Parathyroid adenoma (tissue), 2 donors: ENCODE measurements at regions not wholly inside any gene's neighbourhood (a gene's known extent, or its start where the extent isn't known, plus 50 kb on each side); places are given as distances from the start of the nearest gene placed in this dataset.

ENCODE experiments used
- H2AFZ ChIP-seq: fragments of 300-600 bp; sonication (generic); one replicate; pipeline ENCODE4 v1.7.0; 2017; ENCODE audit warnings: antibody characterized with exemption, mild to moderate bottlenecking
- H3K27ac ChIP-seq: fragments of 300-600 bp; sonication (generic); one replicate; pipeline ENCODE4 v1.7.0; 2017
- H3K27me3 ChIP-seq: fragments of 300-600 bp; sonication (generic); one replicate; pipeline ENCODE4 v1.7.0; 2017; ENCODE audit warnings: low read length; ENCODE audit not compliant: control insufficient read depth, insufficient read depth
- H3K36me3 ChIP-seq: fragments of 300-600 bp; sonication (generic); one replicate; pipeline ENCODE4 v1.7.0; 2017; ENCODE audit warnings: low read length; ENCODE audit not compliant: control insufficient read depth, insufficient read depth
- H3K4me1 ChIP-seq: fragments of 300-600 bp; sonication (generic); one replicate; pipeline ENCODE4 v1.7.0; 2017; ENCODE audit warnings: control low read depth
- H3K4me2 ChIP-seq: fragments of 300-600 bp; sonication (generic); one replicate; pipeline ENCODE4 v1.7.0; 2017; ENCODE audit warnings: low read length
- H3K4me3 ChIP-seq: fragments of 300-600 bp; sonication (generic); one replicate; pipeline ENCODE4 v1.7.0; 2017; ENCODE audit warnings: low read depth, low read length
- H3K79me2 ChIP-seq: fragments of 300-600 bp; sonication (generic); one replicate; pipeline ENCODE4 v1.7.0; 2017; ENCODE audit warnings: control low read depth
- H3K9ac ChIP-seq: fragments of 300-600 bp; sonication (generic); one replicate; pipeline ENCODE4 v1.7.0; 2017; ENCODE audit warnings: mild to moderate bottlenecking
- H3K9me3 ChIP-seq: fragments of 300-600 bp; sonication (generic); one replicate; pipeline ENCODE4 v1.7.0; 2017; ENCODE audit warnings: low read length; ENCODE audit not compliant: control insufficient read depth
- TF ChIP-seq, protein P1 (sequence below): fragments of 300-600 bp; sonication (generic); IDR thresholded peaks from one replicate; pipeline ENCODE4 v1.7.0; 2017; ENCODE audit warnings: antibody characterized with exemption, mild to moderate bottlenecking
- donor health status: primary hyperparathyroidism.

DNA sequence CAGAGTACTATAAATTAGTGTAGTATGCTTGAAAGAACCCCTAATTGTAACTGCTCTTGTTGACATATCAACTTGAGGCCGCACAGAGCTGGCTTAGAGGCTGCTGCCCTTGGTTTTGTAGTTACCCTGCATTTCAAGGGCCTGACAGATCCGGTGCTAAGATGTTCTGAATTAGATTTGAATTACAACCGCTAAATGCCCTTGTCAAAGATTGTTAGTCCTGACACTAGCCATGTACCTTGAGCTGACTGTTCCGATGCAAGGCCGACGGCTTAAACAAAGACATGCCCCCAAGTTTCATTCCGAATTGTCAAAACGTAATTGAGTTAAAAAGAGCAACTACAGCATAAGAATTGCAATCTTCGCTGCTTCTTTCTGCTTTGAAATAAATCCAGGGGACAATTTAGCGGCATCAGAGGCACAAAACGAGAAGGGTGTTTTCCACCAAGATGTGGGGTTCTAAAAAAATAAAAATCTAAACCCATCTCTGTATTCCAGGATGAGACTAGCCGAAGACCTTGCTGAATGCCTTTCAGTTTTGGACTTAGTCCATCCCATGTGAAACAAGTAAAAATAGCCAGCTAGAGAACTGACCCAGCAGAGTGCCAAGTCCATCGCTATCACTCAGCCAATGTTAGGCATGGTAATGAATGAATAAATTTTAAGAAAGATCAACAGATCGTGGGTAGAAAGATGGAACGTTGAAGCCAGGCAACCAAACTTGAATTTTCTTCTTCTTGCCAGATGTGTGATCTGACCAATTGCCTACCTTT lies 148.7 kb downstream of the DICER1 start:
- Histone ChIP-seq H3K27ac (no peak overlapping the region), H3K27me3 (peaks cover 5% of the 10 kb centered on the region), H3K9ac (no peak overlapping the region), H2AFZ (no peak overlapping the region), H3K4me1 (no peaks in the 10 kb centered on the region), H3K4me3 (no peak overlapping the region), H3K9me3 (no peaks in the 10 kb centered on the region), H3K36me3 (no peaks in the 10 kb centered on the region), H3K4me2 (no peak overlapping the region), H3K79me2 (no peaks in the 10 kb centered on the region)
- TF ChIP-seq, protein P1, sequence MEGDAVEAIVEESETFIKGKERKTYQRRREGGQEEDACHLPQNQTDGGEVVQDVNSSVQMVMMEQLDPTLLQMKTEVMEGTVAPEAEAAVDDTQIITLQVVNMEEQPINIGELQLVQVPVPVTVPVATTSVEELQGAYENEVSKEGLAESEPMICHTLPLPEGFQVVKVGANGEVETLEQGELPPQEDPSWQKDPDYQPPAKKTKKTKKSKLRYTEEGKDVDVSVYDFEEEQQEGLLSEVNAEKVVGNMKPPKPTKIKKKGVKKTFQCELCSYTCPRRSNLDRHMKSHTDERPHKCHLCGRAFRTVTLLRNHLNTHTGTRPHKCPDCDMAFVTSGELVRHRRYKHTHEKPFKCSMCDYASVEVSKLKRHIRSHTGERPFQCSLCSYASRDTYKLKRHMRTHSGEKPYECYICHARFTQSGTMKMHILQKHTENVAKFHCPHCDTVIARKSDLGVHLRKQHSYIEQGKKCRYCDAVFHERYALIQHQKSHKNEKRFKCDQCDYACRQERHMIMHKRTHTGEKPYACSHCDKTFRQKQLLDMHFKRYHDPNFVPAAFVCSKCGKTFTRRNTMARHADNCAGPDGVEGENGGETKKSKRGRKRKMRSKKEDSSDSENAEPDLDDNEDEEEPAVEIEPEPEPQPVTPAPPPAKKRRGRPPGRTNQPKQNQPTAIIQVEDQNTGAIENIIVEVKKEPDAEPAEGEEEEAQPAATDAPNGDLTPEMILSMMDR, result no peak

DNA sequence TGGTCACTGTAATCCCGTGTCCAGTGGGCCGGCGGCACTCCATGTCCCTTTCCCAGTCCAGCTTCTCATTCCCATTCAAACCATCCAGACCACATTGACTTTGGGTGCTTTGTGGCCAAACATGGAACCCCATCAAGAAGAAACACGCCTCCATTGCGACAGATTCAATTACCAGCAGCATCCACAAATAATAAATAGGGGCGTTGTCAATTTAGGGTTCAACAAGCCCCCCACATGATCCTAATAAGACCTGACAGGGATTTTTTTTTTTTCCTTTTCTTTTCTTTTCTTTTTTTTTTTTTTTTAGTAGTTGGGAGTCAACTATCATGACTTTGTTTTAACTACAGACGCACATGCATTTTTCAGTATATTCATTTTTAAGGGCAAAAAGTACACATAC lies 149.4 kb downstream of the DICER1 start:
- no peaks in the 10 kb centered on the region for H3K9me3 ChIP-seq
- no peaks in the 10 kb centered on the region for H3K79me2 ChIP-seq
- H2AFZ ChIP-seq, result no peak overlapping the region
- no peak overlapping the region for H3K4me3 ChIP-seq
- peaks cover 5% of the 10 kb centered on the region for H3K27me3 ChIP-seq
- H3K36me3 ChIP-seq, result no peaks in the 10 kb centered on the region
- H3K4me1 ChIP-seq, result no peaks in the 10 kb centered on the region
- no peak overlapping the region for H3K9ac ChIP-seq
- TF ChIP-seq, protein P1, result no peak
- no peak overlapping the region for H3K27ac ChIP-seq
- H3K4me2 ChIP-seq, result no peak overlapping the region

DNA sequence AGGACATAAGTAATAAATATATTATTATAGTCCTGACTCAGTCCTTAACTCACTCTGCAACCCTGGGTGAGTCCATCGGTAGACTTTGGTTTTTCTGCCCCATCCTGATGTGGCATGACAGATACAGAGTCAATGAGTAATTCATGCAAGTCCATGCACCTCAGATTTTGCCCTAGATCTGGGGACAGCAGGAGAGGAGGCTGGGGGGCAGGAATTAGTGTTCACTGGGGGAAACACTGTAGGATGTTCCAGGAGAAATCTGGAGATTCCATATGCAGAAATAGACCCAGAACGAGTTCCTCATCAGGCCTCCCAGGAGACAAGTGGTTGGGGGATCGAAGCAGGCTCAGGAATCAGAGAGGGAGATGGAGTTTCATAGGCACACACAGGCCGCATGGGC lies 150.8 kb downstream of the DICER1 start:
- Histone ChIP-seq H3K27me3 (no peaks in the 10 kb centered on the region), H3K9me3 (no peaks in the 10 kb centered on the region), H3K79me2 (no peaks in the 10 kb centered on the region), H3K9ac (no peak overlapping the region), H3K4me1 (no peaks in the 10 kb centered on the region), H3K4me3 (no peak overlapping the region), H3K36me3 (no peaks in the 10 kb centered on the region), H3K27ac (no peak overlapping the region), H2AFZ (no peak overlapping the region), H3K4me2 (no peak overlapping the region)
- TF ChIP-seq, protein P1, result no peak

DNA sequence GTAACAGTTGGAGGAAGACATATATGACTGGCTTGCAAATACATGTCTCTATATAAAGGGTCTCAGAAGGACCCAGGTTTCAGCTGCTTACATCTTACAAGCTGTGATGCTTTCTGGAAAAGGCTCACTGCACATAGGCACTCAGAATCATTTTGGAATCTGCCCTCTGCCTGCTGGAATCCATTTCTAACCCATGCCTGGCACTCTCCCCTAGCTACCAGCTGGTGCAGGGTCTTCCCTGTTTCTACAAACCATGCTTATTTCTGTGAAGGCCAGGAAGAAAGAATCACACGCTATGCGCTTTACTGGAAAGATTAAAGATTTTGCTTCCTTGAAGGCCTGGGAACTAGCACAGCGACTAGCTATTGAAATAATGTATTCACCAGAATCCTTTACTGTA lies 151.3 kb downstream of the DICER1 start:
- no peak overlapping the region for H3K4me2 ChIP-seq
- no peak overlapping the region for H3K4me3 ChIP-seq
- no peak overlapping the region for H3K27ac ChIP-seq
- H3K36me3 ChIP-seq, result no peaks in the 10 kb centered on the region
- no peak overlapping the region for H3K9ac ChIP-seq
- TF ChIP-seq, protein P1, result no peak
- no peaks in the 10 kb centered on the region for H3K79me2 ChIP-seq
- H2AFZ ChIP-seq, result no peak overlapping the region
- no peaks in the 10 kb centered on the region for H3K27me3 ChIP-seq
- no peaks in the 10 kb centered on the region for H3K4me1 ChIP-seq
- H3K9me3 ChIP-seq, result no peaks in the 10 kb centered on the region
